ENCODE measurements at regions not wholly inside any gene's neighbourhood (a gene's known extent, or its start where the extent isn't known, plus 50 kb on each side); places are given as distances from the start of the nearest gene placed in this dataset.

- H4K91ac ChIP-seq (ENCODE audit: insufficient read length, low read depth, low read length), result no peak overlapping the region
- no peak overlapping the region for H3T11ph ChIP-seq (ENCODE audit: low read length)
- no peaks in the 10 kb centered on the region for H3K27me3 ChIP-seq (ENCODE audit: insufficient read depth, low read length)
- H3K14ac ChIP-seq (ENCODE audit: insufficient read depth, low read length), result no peak overlapping the region
- H3K9ac ChIP-seq (ENCODE audit: extremely low read depth, insufficient read length, low read length), result no peak overlapping the region
- H3K9me3 ChIP-seq (ENCODE audit: control insufficient read depth, low read depth, low read length), result no peaks in the 10 kb centered on the region
- H2BK5ac ChIP-seq (ENCODE audit: insufficient read length, low read length), result no peak overlapping the region
- no peak for TF ChIP-seq CTCF (conservative IDR thresholded peaks at IDR 0.05)
- no peaks in the 10 kb centered on the region for H3K79me1 ChIP-seq (ENCODE audit: insufficient read depth, low read depth, low read length, poor library complexity, severe bottlenecking)
- no CpG with 5 or more reads among the region's 7 CpGs for WGBS (ENCODE audit: extremely low coverage, insufficient read length, low lambda C conversion rate)
- no peak overlapping the region for H3K4me3 Mint-ChIP-seq
- no peak overlapping the region for H4K5ac ChIP-seq (ENCODE audit: insufficient read length, low read depth, low read length)
- no peak overlapping the region for H2BK15ac ChIP-seq (ENCODE audit: low read depth, low read length)
- H3K4me2 ChIP-seq (ENCODE audit: insufficient read depth, insufficient read length, low read length), result no peak overlapping the region
- H3K4ac ChIP-seq (ENCODE audit: low read depth, low read length), result no peak overlapping the region
- no peak overlapping the region for H2AK5ac ChIP-seq (ENCODE audit: insufficient read length, low read length)
- no peaks in the 10 kb centered on the region for H3K79me2 ChIP-seq (ENCODE audit: insufficient read depth, low read length)
- no peak overlapping the region for H3K18ac ChIP-seq (ENCODE audit: insufficient read length, low read depth, low read length)
- H2BK20ac ChIP-seq (ENCODE audit: low read depth, low read length, poor library complexity, severe bottlenecking), result no peak overlapping the region
- H3K4me1 ChIP-seq (ENCODE audit: insufficient read depth, low read length), result no peaks in the 10 kb centered on the region
- no peak overlapping the region for H2BK12ac ChIP-seq (ENCODE audit: insufficient read length, low read depth, low read length)
- no peak for DNase-seq
- H3K4me1 Mint-ChIP-seq, result peaks cover 0 to 15% of the 10 kb centered on the region in 2 experiments; a peak in 3 of 4 replicates
- no peak overlapping the region for H3K27ac ChIP-seq (ENCODE audit: insufficient read length, low read depth, low read length)
- no peak overlapping the region for H3K23ac ChIP-seq (ENCODE audit: insufficient read length, low read depth, low read length)
- peaks cover 6% of the 10 kb centered on the region for H3K27me3 Mint-ChIP-seq (ENCODE audit: low read depth)
- no peaks in the 10 kb centered on the region for H3K36me3 Mint-ChIP-seq (ENCODE audit: insufficient read depth in 1 of 3, low read depth in 3 of 3)
- no peak overlapping the region for H4K8ac ChIP-seq (replicated peaks; ENCODE audit: insufficient read length, low read depth, low read length)
- no peak overlapping the region for H2BK120ac ChIP-seq (ENCODE audit: low read depth, low read length, poor library complexity, severe bottlenecking)
- H3K9me3 Mint-ChIP-seq, result no peaks in the 10 kb centered on the region; a peak in 1 of 5 replicates
- no peaks in the 10 kb centered on the region for H3K23me2 ChIP-seq (ENCODE audit: insufficient read length, low read depth, low read length, poor library complexity, severe bottlenecking)
- H3K27ac Mint-ChIP-seq, result no peak overlapping the region
- no peak overlapping the region for H2AFZ ChIP-seq (ENCODE audit: low read length)
- no peaks in the 10 kb centered on the region for H4K20me1 ChIP-seq (ENCODE audit: control insufficient read depth, insufficient read depth, insufficient read length)
- H3K56ac ChIP-seq (ENCODE audit: insufficient read length, low read depth, low read length), result no peak overlapping the region
These were observed 155.2 kb upstream of the DTNBP1 start for GRCh38 chr6:15818044-15818443.
